Activated naive CD4-positive, alpha-beta T cell treated with anti-CD3 and anti-CD28 coated beads, Interleukin-2, amount 10 ng/mL, durations not matched to agents 7 days and 5 days (primary cell): ENCODE measurements at regions not wholly inside any gene's neighbourhood (a gene's known extent, or its start where the extent isn't known, plus 50 kb on each side); places are given as distances from the start of the nearest gene placed in this dataset.
"Not testable (repeated sequence)": the region's sequence is repeated elsewhere in the genome, so short reads cannot be mapped to it uniquely, and the experiment has no call there.

ENCODE experiments used
- CTCF ChIA-PET: fragments of 350-600 bp; sonication (Branson Sonifier 250); formaldehyde crosslinking; loops from one replicate; lab custom pipeline; 2021; ENCODE audit warnings: antibody characterized with exemption; lab: Charles Lee
- DNase-seq: peaks from one replicate; pipeline ENCODE4 v3.0.0-alpha.2; 2020
- H3K27ac Mint-ChIP-seq: one replicate; pipeline ENCODE4 v1.8.0; 2021; ENCODE audit warnings: mild to moderate bottlenecking, moderate library complexity, mixed read lengths
- H3K27me3 Mint-ChIP-seq: one replicate; pipeline ENCODE4 v1.8.0; 2021; ENCODE audit warnings: mild to moderate bottlenecking, mixed read lengths
- H3K36me3 Mint-ChIP-seq: one replicate; pipeline ENCODE4 v1.8.0; 2021; ENCODE audit warnings: mixed read lengths
- H3K4me1 Mint-ChIP-seq: one replicate; pipeline ENCODE4 v1.8.0; 2021; ENCODE audit warnings: mixed read lengths
- H3K4me3 Mint-ChIP-seq: one replicate; pipeline ENCODE4 v1.8.0; 2021; ENCODE audit warnings: mild to moderate bottlenecking, moderate library complexity, mixed read lengths
- H3K9me3 Mint-ChIP-seq: one replicate; pipeline ENCODE4 v1.8.0; 2021; ENCODE audit warnings: mixed read lengths

- no peak for DNase-seq
- Mint-ChIP-seq H3K27ac (no peak overlapping the region), H3K4me1 (no peaks in the 10 kb centered on the region), H3K27me3 (peaks cover 4% of the 10 kb centered on the region), H3K4me3 (no peak overlapping the region), H3K9me3 (peaks cover 2% of the 10 kb centered on the region), H3K36me3 (no peaks in the 10 kb centered on the region)
- CTCF ChIA-PET, result interaction anchor here (0.6 kb wide), 1 partner anchor 1329 kb away, joined by 3 read pairs; no protein-coding TSS in a partner anchor
These were observed 771.7 kb upstream of the TMEM132C start for GRCh38 chr12:127494961-127495915.

DNA sequence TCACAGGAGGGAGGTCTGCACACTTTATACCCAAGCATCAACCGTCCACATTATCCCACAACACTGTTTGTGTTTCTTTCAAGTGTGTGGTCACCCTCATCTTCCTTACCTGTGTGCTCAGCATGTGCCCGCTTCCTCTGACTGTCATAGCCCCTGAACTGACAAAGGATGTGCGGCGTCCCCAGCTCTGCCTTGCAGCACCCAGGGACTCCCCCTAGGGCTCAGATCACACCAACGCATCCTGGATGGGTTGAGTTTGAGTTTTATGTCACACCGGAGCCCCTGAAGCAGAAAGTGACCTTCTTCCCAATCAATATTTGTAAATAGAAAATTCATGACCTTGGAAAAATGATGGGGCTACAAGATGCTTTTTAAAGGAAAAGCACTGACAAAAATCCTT lies 770.7 kb upstream of the TMEM132C start:
- no peak overlapping the region for H3K4me3 Mint-ChIP-seq
- CTCF ChIA-PET, result no interaction called here
- peaks cover 4% of the 10 kb centered on the region for H3K27me3 Mint-ChIP-seq
- H3K36me3 Mint-ChIP-seq, result no peaks in the 10 kb centered on the region
- H3K9me3 Mint-ChIP-seq, result peaks cover 4% of the 10 kb centered on the region
- H3K4me1 Mint-ChIP-seq, result no peaks in the 10 kb centered on the region
- DNase-seq, result no peak
- no peak overlapping the region for H3K27ac Mint-ChIP-seq

- DNase-seq, result no peak
These were observed 766.4 kb upstream of the TMEM132C start for GRCh38 chr12:127500512-127501035.

GRCh38 chr12:127501916-127502315 lies 765.1 kb upstream of the TMEM132C start:
- Mint-ChIP-seq H3K9me3 (peaks cover 10% of the 10 kb centered on the region), H3K27me3 (no peaks in the 10 kb centered on the region), H3K27ac (no peak overlapping the region), H3K4me1 (no peaks in the 10 kb centered on the region), H3K4me3 (no peak overlapping the region), H3K36me3 (no peaks in the 10 kb centered on the region)
- CTCF ChIA-PET, result no interaction called here
- no peak for DNase-seq

More at GRCh38 chr12:127500512-127501035, 766.4 kb upstream of the TMEM132C start:
- CTCF ChIA-PET, result no interaction called here
- H3K4me3 Mint-ChIP-seq, result no peak overlapping the region
- peaks cover 10% of the 10 kb centered on the region for H3K9me3 Mint-ChIP-seq
- H3K4me1 Mint-ChIP-seq, result no peaks in the 10 kb centered on the region
- peaks cover 4% of the 10 kb centered on the region for H3K27me3 Mint-ChIP-seq
- H3K36me3 Mint-ChIP-seq, result no peaks in the 10 kb centered on the region
- H3K27ac Mint-ChIP-seq, result no peak overlapping the region

DNA sequence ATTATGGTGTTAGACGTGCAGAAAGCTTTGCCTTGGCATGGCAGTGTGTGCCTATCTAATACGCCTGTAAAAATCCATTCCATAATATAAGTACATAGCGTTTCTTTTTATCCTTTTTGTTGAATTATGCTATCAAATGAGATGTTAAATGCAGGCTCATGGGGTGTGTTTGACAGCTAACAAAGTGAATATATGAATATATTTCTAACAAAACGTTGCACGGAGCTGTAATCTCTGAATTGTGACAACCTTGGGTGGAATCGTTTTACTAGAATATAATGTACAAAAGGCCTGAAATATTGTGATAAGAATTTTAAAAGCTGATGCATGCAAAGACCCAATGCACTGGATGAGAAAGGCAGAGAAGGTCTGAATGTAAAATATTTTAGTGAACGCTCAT lies 763.7 kb upstream of the TMEM132C start:
- Mint-ChIP-seq H3K27me3 (no peaks in the 10 kb centered on the region), H3K27ac (no peak overlapping the region), H3K9me3 (peaks cover 10% of the 10 kb centered on the region), H3K4me1 (no peaks in the 10 kb centered on the region), H3K4me3 (no peak overlapping the region), H3K36me3 (no peaks in the 10 kb centered on the region)
- no peak for DNase-seq
- CTCF ChIA-PET, result no interaction called here

DNA sequence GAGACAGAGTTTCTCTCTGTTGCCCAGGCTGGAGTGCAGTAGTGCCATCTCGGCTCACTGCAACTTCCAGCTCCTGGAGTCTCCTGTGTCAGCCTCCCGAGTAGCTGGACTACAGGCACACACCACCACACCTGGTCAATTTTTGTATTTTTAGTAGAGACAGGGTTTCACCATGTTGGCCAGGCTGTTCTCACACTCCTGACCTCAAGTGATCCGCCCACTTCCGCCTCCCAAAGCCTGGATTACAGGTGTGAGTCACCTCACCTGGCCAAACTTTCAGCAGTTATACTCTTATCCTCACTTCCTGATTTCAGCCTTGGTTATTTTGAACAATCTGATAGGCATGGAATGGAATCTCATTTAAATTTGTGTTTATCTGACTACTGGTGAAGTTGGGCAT lies 763.0 kb upstream of the TMEM132C start:
- CTCF ChIA-PET, H3K27ac Mint-ChIP-seq, H3K4me1 Mint-ChIP-seq, H3K27me3 Mint-ChIP-seq, H3K36me3 Mint-ChIP-seq, H3K4me3 Mint-ChIP-seq, DNase-seq: not testable (repeated sequence)
- H3K9me3 Mint-ChIP-seq, result peaks cover 12% of the 10 kb centered on the region

- no peak overlapping the region for H3K4me3 Mint-ChIP-seq
- CTCF ChIA-PET, result no interaction called here
- no peak overlapping the region for H3K27ac Mint-ChIP-seq
- H3K36me3 Mint-ChIP-seq, result no peaks in the 10 kb centered on the region
- no peak for DNase-seq
- no peaks in the 10 kb centered on the region for H3K27me3 Mint-ChIP-seq
- peaks cover 13% of the 10 kb centered on the region for H3K9me3 Mint-ChIP-seq
- no peaks in the 10 kb centered on the region for H3K4me1 Mint-ChIP-seq
These were observed 762.1 kb upstream of the TMEM132C start for GRCh38 chr12:127504874-127505273.

- no peak for DNase-seq
- no peak overlapping the region for H3K4me3 Mint-ChIP-seq
- H3K27ac Mint-ChIP-seq, result no peak overlapping the region
- no peaks in the 10 kb centered on the region for H3K27me3 Mint-ChIP-seq
- CTCF ChIA-PET, result no interaction called here
- peaks cover 9% of the 10 kb centered on the region for H3K9me3 Mint-ChIP-seq
- H3K36me3 Mint-ChIP-seq, result no peaks in the 10 kb centered on the region
- no peaks in the 10 kb centered on the region for H3K4me1 Mint-ChIP-seq
These were observed 759.6 kb upstream of the TMEM132C start for GRCh38 chr12:127507341-127507740.

GRCh38 chr12:127509066-127509778 lies 757.7 kb upstream of the TMEM132C start:
- Mint-ChIP-seq H3K4me1 (no peaks in the 10 kb centered on the region), H3K4me3 (no peak overlapping the region), H3K27ac (no peak overlapping the region), H3K36me3 (no peaks in the 10 kb centered on the region), H3K27me3 (no peaks in the 10 kb centered on the region), H3K9me3 (peaks cover 9% of the 10 kb centered on the region)
- CTCF ChIA-PET, result interaction anchor here (1.4 kb wide), 1 partner anchor 51 kb away, joined by 3 read pairs; no protein-coding TSS in a partner anchor
- no peak for DNase-seq

DNA sequence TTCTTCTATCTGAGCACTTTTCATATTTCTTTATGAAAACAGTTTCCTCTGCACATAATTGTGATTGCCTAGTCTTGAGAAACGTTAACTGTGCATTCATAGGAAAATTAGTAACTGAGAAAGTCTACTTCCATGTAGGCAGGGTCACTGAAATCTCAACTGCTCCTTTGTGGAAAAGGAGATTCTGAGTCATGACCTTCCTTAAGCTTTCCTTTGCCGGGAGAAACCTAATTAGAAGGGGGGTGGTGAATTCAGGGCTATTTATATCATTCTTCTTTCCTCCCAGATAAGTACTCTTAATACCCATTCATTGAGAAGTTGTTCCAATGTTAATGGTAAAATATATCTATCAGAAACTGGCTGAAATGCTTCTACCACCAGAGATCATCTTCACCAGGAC lies 751.0 kb upstream of the TMEM132C start:
- H3K4me1 Mint-ChIP-seq, result no peaks in the 10 kb centered on the region
- no peak for DNase-seq
- no peaks in the 10 kb centered on the region for H3K36me3 Mint-ChIP-seq
- no peaks in the 10 kb centered on the region for H3K27me3 Mint-ChIP-seq
- peaks cover 4% of the 10 kb centered on the region for H3K9me3 Mint-ChIP-seq
- no peak overlapping the region for H3K27ac Mint-ChIP-seq
- no peak overlapping the region for H3K4me3 Mint-ChIP-seq
- CTCF ChIA-PET, result no interaction called here

DNA sequence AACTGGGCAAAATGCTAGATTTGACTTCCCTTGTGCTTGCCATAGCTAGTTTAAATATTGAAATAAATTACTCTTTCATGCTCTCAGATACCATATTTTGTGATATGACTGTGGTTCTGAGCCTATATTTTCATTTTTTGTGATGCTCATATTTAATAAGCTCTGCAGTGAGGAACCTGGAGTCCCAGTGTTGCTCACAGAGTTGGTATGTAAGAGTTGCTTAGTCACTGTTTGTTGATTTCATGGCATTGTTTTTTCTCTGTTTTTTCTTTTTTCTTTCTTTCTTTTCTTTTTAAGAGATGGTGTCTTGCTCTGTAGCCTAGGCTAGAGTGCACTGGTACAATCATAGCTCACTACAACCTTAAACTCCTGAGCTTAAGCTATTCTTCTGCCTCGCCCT lies 750.5 kb upstream of the TMEM132C start:
- CTCF ChIA-PET, result no interaction called here
- no peak overlapping the region for H3K4me3 Mint-ChIP-seq
- H3K36me3 Mint-ChIP-seq, result no peaks in the 10 kb centered on the region
- H3K4me1 Mint-ChIP-seq, result no peaks in the 10 kb centered on the region
- DNase-seq, result no peak
- no peak overlapping the region for H3K27ac Mint-ChIP-seq
- peaks cover 4% of the 10 kb centered on the region for H3K9me3 Mint-ChIP-seq
- H3K27me3 Mint-ChIP-seq, result no peaks in the 10 kb centered on the region

DNA sequence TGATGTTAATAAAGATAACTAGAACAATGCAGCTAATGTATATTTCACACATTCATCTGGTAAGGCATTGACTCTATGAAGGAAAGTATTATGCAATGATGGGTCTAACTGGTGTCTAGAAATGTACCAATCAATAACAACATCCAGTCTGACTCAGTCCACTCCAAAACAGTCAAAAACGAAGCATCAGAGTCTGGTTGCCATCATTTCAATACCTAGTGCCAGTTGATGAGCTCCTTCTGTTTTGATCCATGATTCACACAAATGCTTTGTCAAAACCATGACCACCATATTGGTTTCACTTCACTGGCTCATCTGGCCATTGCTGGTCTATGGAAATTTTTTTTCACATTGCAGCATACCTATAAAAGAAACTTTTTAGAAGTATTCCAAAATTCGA lies 747.2 kb upstream of the TMEM132C start:
- CTCF ChIA-PET, result no interaction called here
- no peak for DNase-seq
- no peak overlapping the region for H3K4me3 Mint-ChIP-seq
- no peaks in the 10 kb centered on the region for H3K36me3 Mint-ChIP-seq
- H3K9me3 Mint-ChIP-seq, result no peaks in the 10 kb centered on the region
- no peaks in the 10 kb centered on the region for H3K27me3 Mint-ChIP-seq
- no peaks in the 10 kb centered on the region for H3K4me1 Mint-ChIP-seq
- H3K27ac Mint-ChIP-seq, result no peak overlapping the region

GRCh38 chr12:127526925-127527324 lies 740.0 kb upstream of the TMEM132C start:
- Mint-ChIP-seq H3K9me3 (no peaks in the 10 kb centered on the region), H3K36me3 (no peaks in the 10 kb centered on the region), H3K27me3 (peaks cover 4% of the 10 kb centered on the region), H3K27ac (no peak overlapping the region), H3K4me3 (no peak overlapping the region), H3K4me1 (no peaks in the 10 kb centered on the region)
- DNase-seq, result no peak
- CTCF ChIA-PET, result no interaction called here

- Mint-ChIP-seq H3K4me1 (no peaks in the 10 kb centered on the region), H3K27ac (no peak overlapping the region), H3K9me3 (no peaks in the 10 kb centered on the region), H3K36me3 (no peaks in the 10 kb centered on the region), H3K27me3 (peaks cover 6% of the 10 kb centered on the region), H3K4me3 (no peak overlapping the region)
- CTCF ChIA-PET, result no interaction called here
- DNase-seq, result no peak
These were observed 738.4 kb upstream of the TMEM132C start for GRCh38 chr12:127528551-127528950.
